Adrenal gland (tissue), 5 donors: ENCODE measurements at regions not wholly inside any gene's neighbourhood (a gene's known extent, or its start where the extent isn't known, plus 50 kb on each side); places are given as distances from the start of the nearest gene placed in this dataset.

Experiments
- POLR2A ChIP-seq, 2 donors: fragments of 450-650 bp; IDR thresholded peaks; one replicate each; pipeline ENCODE4 v1.6.1; 2017; ENCODE audit warnings: antibody characterized with exemption in 2 of 2, mild to moderate bottlenecking in 2 of 2, moderate library complexity in 1 of 2
- TF ChIP-seq, protein P1 (sequence below), 6 experiments: fragments of 450-650 bp in 4 of 6; fragments of 200-600 bp in 2 of 6; sonication (generic) in 1 of 6; IDR thresholded peaks; 1 replicate in 5 of 6; 2 replicates in 1 of 6; pipeline versions ENCODE4 v1.5.1 to v1.8.0; 2016 to 2021; ENCODE audit warnings: antibody characterized with exemption in 6 of 6, mild to moderate bottlenecking in 2 of 6, moderate library complexity in 1 of 6
- donor health status: DM: no; HTN: no; CAD: no.

DNA sequence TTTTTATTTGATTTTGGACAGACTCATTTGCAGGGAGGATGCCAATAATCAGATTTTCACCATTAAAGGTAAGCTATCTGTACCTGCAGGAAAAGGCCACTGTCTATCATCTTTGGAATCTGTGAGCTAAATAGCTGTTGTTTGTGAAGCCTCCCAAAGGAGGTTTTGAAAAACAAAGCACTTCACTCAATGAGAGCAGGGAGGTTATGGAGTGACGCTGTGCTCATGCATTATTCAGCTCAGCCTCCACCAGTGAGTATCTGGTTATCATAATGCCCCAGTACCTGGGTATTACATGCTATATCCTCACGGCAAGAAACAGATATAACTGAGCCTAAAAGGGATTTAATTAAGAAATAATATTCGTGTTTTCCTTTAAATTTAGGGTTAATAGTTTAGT lies 189.6 kb upstream of the PIK3C3 start:
- TF ChIP-seq, protein P1, sequence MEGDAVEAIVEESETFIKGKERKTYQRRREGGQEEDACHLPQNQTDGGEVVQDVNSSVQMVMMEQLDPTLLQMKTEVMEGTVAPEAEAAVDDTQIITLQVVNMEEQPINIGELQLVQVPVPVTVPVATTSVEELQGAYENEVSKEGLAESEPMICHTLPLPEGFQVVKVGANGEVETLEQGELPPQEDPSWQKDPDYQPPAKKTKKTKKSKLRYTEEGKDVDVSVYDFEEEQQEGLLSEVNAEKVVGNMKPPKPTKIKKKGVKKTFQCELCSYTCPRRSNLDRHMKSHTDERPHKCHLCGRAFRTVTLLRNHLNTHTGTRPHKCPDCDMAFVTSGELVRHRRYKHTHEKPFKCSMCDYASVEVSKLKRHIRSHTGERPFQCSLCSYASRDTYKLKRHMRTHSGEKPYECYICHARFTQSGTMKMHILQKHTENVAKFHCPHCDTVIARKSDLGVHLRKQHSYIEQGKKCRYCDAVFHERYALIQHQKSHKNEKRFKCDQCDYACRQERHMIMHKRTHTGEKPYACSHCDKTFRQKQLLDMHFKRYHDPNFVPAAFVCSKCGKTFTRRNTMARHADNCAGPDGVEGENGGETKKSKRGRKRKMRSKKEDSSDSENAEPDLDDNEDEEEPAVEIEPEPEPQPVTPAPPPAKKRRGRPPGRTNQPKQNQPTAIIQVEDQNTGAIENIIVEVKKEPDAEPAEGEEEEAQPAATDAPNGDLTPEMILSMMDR (IDR thresholded peaks at IDR 0.05): no peak
- TF ChIP-seq POLR2A (IDR thresholded peaks at IDR 0.05): no peak
